NB4 (cell line): ENCODE measurements at regions not wholly inside any gene's neighbourhood (a gene's known extent, or its start where the extent isn't known, plus 50 kb on each side); places are given as distances from the start of the nearest gene placed in this dataset.
"Not testable (repeated sequence)": the region's sequence is repeated elsewhere in the genome, so short reads cannot be mapped to it uniquely, and the experiment has no call there.

Experiments
- DNase-seq: peaks from one replicate; pipeline ENCODE4 v3.0.0; 2010; ENCODE audit warnings: low read depth
- H3K4me3 ChIP-seq: one replicate; pipeline ENCODE4 v1.5.1; 2011; ENCODE audit warnings: mild to moderate bottlenecking, low read depth, low read length, moderate library complexity
- CTCF ChIP-seq: IDR thresholded peaks from one replicate; pipeline ENCODE4 v1.5.1; 2012; ENCODE audit warnings: low read depth, low read length
- MAX ChIP-seq: IDR thresholded peaks from 2 replicates; pipeline ENCODE4 v1.6.1; 2011; ENCODE audit warnings: low read depth, low read length
- MYC ChIP-seq: IDR thresholded peaks from 2 replicates; pipeline ENCODE4 v1.6.1; 2011; ENCODE audit warnings: low read depth, low read length
- POLR2A ChIP-seq: IDR thresholded peaks from 2 replicates; pipeline ENCODE4 v1.6.1; 2011; ENCODE audit warnings: mild to moderate bottlenecking; ENCODE audit not compliant: insufficient read length; ENCODE audit errors: extremely low read depth

- no peak for DNase-seq
Observed at GRCh38 chr10:25843551-25844170, 90.4 kb upstream of the MYO3A start.

GRCh38 chr10:25844716-25845115 lies 89.3 kb upstream of the MYO3A start:
- DNase-seq, result not testable (repeated sequence)

More at GRCh38 chr10:25843551-25844170, 90.4 kb upstream of the MYO3A start:
- no peak overlapping the region for H3K4me3 ChIP-seq
- TF ChIP-seq POLR2A, result no peak
- TF ChIP-seq MAX, result no peak
- no peak for TF ChIP-seq MYC
- TF ChIP-seq CTCF, result no peak

GRCh38 chr10:25849268-25849667 lies 84.8 kb upstream of the MYO3A start:
- TF ChIP-seq MAX (no peak), CTCF (no peak), POLR2A (no peak), MYC (no peak)
- H3K4me3 ChIP-seq, result no peak overlapping the region
- no peak for DNase-seq

More at GRCh38 chr10:25844716-25845115, 89.3 kb upstream of the MYO3A start:
- H3K4me3 ChIP-seq, result not testable (repeated sequence)

GRCh38 chr10:25849988-25850387 lies 84.0 kb upstream of the MYO3A start:
- TF ChIP-seq CTCF, result no peak
- TF ChIP-seq MYC, result no peak
- TF ChIP-seq MAX, result no peak
- TF ChIP-seq POLR2A, result no peak

GRCh38 chr10:25851548-25851947 lies 82.5 kb upstream of the MYO3A start:
- no peak for DNase-seq
- TF ChIP-seq MYC (no peak), MAX (no peak), CTCF (no peak), POLR2A (no peak)
- no peak overlapping the region for H3K4me3 ChIP-seq

More at GRCh38 chr10:25849988-25850387, 84.0 kb upstream of the MYO3A start:
- no peak overlapping the region for H3K4me3 ChIP-seq
- DNase-seq, result no peak

GRCh38 chr10:25852364-25852941 lies 81.6 kb upstream of the MYO3A start:
- H3K4me3 ChIP-seq, result no peak overlapping the region
- no peak for DNase-seq
- TF ChIP-seq MAX (no peak), CTCF (no peak), POLR2A (no peak), MYC (no peak)
